ENCODE measurements at regions not wholly inside any gene's neighbourhood (a gene's known extent, or its start where the extent isn't known, plus 50 kb on each side); places are given as distances from the start of the nearest gene placed in this dataset.
"Not testable (repeated sequence)": the region's sequence is repeated elsewhere in the genome, so short reads cannot be mapped to it uniquely, and the experiment has no call there.

- TF ChIP-seq CTCF (IDR thresholded peaks at IDR 0.05; ENCODE audit: low read depth, low read length, missing input control); HNF4G (IDR thresholded peaks at IDR 0.05); GABPA (IDR thresholded peaks at IDR 0.05 in 1 of 2, conservative IDR thresholded peaks at IDR 0.05 in 1 of 2): not testable (repeated sequence)
Observed at GRCh38 chr7:32728412-32729334, 162.9 kb downstream of the KBTBD2 start.
